HG02981 (cell line): ENCODE measurements at regions not wholly inside any gene's neighbourhood (a gene's known extent, or its start where the extent isn't known, plus 50 kb on each side); places are given as distances from the start of the nearest gene placed in this dataset.
"Not testable (repeated sequence)": the region's sequence is repeated elsewhere in the genome, so short reads cannot be mapped to it uniquely, and the experiment has no call there.

ENCODE experiments used
- ATAC-seq: cut with Tn5 transposase; IDR thresholded peaks from one replicate; pipeline ENCODE4 v1.9.1; 2021; ENCODE audit warnings: mild to moderate bottlenecking, moderate library complexity; ENCODE audit not compliant: unreplicated experiment

DNA sequence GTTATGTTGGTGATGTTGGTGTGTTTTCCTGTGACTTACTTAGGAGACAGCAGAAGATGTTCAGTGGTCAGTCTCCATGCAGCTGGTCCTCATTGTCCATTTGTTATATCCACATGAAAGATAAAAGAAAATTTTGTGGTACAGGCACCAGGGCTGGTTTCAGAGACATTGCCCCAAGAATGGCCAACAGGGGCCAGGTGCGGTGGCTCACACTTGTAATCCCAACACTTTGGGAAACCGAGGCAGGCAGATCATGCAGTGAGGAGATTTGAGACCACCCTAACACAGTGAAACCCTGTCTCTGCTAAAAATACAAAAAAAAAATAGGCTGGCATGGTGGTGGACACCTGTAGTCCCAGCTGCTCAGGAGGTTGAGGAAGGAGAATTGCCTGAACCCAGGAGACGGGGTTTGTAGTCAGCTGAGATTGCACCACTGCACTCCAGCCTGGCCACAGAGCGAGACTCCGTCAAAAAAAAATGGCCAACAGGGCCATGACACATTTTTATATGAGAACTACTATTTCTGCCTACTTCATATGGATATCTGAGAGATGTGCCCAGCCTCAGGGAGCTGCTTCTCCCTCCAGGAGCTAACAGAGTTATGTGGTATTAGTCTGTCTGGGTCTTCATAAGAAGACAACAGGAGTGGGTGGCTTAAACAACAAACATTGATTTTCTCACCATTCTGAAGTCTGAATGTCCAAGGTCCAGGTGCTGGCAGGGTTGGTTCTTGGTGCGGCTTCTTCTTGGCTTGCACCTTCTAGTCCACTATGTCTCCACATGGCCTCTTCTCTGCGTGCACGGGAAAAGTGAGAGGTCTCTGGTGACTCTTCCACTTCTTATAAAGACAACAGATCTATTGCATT lies 821.7 kb downstream of the TMEM121 start:
- no peak for ATAC-seq

- not testable (repeated sequence) for ATAC-seq
Observed at GRCh38 chr14:106348873-106349540, 822.6 kb downstream of the TMEM121 start.

- not testable (repeated sequence) for ATAC-seq
Observed at GRCh38 chr14:106349678-106350457, 823.5 kb downstream of the TMEM121 start.

DNA sequence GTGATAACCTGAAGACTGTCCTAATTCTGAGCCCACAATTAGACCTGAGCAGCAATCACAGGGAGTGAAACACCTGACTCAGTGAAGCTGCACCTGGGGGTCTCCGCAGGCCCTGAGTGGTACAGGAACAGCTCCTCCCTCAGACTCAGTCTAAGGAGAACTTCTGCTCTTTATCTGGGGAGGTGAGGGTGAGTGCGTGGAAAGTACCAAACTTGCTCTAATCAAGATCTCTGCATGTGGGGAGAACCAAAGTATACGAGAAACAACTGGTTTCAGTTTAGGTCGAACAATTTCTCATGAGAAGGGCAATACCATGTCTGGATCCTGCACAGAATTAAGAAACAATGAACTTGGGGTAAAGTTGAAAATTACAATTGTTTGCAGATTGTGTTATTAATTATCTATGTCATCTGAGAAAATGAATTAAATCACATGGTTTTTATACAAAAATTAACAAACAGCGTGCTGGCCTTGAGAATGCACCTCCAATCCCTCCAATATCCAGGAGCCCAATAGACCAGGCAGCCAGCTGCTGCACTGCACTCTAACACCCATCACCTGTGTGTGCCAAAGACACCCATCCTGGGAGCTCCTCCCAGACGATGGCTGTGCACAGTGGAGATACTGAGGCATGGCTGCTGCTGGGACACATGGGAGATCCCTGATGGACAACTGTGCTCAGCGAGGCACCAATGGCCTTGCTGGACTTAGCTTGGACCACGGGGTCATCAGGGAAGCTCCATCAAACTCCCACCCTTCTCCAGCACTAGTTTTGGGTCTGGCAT lies 828.8 kb downstream of the TMEM121 start:
- ATAC-seq, result not testable (repeated sequence)

DNA sequence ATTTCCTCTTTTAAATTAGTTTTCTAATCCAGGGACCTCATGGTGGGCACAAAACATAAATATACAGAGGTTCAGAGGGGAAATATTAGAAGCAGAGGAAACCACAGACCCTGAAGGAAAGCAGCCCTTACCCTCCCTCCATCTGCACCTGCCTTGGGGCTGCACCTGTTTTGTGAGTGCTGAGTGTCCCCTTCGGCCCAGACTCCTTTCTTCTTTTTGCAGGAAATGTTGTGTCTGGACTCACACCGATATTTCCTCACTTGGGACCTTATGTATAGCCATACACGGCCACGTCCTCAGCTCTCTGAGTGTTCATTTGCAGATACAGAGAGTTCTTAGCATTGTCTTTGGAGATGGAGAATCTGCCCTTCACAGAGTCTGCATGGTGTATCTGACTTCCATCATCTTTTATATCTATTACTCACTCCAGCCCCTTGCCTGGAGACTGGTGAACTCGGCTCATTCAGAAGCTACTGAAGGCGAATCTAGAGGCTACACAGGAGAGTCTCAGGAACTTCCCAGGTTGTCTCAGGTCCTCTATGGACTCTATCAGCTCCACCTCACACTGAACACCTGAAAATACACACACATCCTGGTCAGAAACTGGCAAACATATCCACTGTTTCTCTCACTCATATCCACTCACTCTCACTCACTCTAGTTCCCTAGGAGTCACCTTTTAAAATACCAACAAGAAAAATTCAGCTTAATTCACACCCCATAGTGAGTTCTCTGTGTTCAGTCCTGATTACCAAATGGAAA lies 829.7 kb downstream of the TMEM121 start:
- not testable (repeated sequence) for ATAC-seq

DNA sequence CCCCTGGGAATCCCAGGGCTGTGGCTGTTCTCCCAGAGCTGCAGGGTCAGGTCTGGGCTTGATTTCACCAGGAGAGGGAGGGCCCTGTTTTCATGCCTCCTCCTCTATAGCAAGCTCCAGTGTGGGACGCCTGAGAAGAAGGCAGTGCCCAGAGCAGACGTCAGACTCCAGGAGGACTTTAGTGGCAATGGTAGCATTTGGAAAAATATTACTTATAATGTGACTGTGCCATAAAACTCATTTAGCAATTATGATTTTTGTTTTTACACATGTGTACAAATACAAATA lies 830.2 kb downstream of the TMEM121 start:
- ATAC-seq, result not testable (repeated sequence)

DNA sequence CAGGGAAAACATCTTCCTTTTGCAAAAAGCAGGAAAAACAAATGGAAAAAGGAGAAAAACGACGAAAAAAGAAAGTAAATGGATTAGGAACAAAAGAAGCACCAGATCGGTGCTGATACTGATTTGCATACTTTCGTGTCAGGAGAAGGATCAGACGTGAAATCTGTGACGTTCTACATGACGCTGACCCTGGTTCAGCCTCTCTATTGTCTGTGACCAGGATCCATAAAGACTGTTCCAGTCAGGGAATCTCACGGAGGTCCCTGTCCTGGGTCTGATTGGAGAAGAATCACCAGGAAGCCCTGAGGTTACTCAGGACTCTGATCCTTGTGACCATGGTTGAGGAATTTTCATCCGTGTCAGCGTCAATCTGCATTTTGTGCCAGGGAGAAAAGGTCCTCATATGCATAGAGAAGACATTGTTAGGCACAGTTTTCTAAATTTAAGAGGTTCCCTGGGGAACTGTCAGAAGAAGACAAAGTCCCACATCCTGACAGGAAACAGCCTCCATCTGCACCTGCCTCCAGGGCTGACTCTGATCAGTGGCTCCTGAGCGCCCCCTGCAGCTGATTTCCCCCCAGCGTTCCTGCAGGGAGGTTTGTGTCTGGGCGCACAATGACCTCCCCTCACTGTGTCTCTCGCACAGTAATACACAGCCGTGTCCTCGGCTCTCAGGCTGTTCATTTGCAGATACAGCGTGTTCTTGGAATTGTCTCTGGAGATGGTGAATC lies 832.9 kb downstream of the TMEM121 start:
- not testable (repeated sequence) for ATAC-seq

DNA sequence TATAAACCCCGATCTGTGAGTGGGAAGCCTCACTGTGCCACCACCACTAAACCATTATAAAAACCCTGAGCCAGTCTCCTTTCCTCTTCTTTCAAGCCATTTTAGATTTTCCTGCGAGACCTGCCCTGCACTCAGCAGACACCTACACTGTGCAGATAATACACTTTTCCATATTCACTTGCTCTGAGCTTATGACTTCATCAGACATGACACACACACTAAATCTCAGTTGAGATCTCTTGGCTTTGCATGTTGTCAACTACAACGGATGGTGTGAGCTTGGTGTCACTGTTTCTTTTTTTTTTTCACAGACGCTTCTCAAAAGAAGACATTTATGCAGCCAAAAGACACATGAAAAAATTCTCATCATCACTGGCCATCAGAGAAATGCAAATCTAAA lies 839.0 kb downstream of the TMEM121 start:
- ATAC-seq, result not testable (repeated sequence)

- not testable (repeated sequence) for ATAC-seq
Observed at GRCh38 chr14:106365894-106366293, 839.5 kb downstream of the TMEM121 start.

GRCh38 chr14:106366971-106367370 lies 840.6 kb downstream of the TMEM121 start:
- ATAC-seq, result not testable (repeated sequence)

- ATAC-seq, result not testable (repeated sequence)
Observed at GRCh38 chr14:106369456-106369855, 843.1 kb downstream of the TMEM121 start.

- no peak for ATAC-seq
Observed at GRCh38 chr14:106372870-106373652, 846.7 kb downstream of the TMEM121 start.

DNA sequence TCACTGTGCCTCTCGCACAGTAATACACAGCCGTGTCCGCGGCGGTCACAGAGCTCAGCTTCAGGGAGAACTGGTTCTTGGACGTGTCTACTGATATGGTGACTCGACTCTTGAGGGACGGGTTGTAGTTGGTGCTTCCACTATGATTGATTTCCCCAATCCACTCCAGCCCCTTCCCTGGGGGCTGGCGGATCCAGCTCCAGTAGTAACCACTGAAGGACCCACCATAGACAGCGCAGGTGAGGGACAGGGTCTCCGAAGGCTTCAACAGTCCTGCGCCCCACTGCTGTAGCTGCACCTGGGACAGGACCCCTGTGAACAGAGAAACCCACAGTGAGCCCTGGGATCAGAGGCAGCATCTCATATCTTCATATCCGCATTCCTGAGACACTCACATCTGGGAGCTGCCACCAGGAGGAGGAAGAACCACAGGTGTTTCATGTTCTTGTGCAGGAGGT lies 847.3 kb downstream of the TMEM121 start:
- ATAC-seq, result not testable (repeated sequence)

- no peak for ATAC-seq
Observed at GRCh38 chr14:106377432-106377831, 851.0 kb downstream of the TMEM121 start.

- no peak for ATAC-seq
Observed at GRCh38 chr14:106378191-106378590, 851.8 kb downstream of the TMEM121 start.

- ATAC-seq, result no peak
Observed at GRCh38 chr14:106380740-106381139, 854.4 kb downstream of the TMEM121 start.

DNA sequence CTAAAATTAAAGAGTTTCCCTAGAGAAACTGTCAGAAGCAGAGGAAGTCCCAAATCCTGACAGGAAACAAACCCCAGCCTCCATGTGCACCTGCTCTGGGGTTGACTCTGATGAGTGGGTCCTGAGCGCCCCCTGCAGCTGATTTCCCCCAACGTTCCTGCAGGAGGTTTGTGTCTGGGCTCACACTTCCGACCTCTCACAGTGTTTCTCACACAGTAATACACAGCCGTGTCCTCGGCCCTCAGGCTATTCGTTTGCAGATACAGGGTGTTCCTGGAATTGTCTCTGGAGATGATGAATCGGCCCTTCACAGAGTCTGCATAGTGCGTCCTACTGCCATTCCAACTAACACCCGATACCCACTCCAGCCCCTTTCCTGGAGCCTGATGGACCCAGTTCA lies 862.8 kb downstream of the TMEM121 start:
- not testable (repeated sequence) for ATAC-seq

GRCh38 chr14:106390401-106390800 lies 864.0 kb downstream of the TMEM121 start:
- no peak for ATAC-seq
